Body of pancreas (tissue), 4 donors: ENCODE measurements at regions not wholly inside any gene's neighbourhood (a gene's known extent, or its start where the extent isn't known, plus 50 kb on each side); places are given as distances from the start of the nearest gene placed in this dataset.

ENCODE experiments used
- ATAC-seq: fragments of 150-250 bp; one replicate; pipeline ENCODE4 v1.9.1; 2016
- DNase-seq, 4 donors: peaks; one replicate each; pipeline ENCODE4 v3.0.0-alpha.2; 2019
- H3K27ac ChIP-seq, 4 donors: fragments of 200-600 bp; sonication (generic); 1 replicate in 3 of 4; 2 replicates in 1 of 4; pipeline versions ENCODE4 v1.5.1 to v1.6.1; 2016 to 2019; ENCODE audit warnings: mild to moderate bottlenecking in 1 of 4, mixed read lengths in 1 of 4, moderate library complexity in 1 of 4
- H3K27me3 ChIP-seq, 2 donors: fragments of 200-600 bp; sonication (generic); one replicate each; pipeline ENCODE4 v1.6.0; 2016; ENCODE audit warnings: mild to moderate bottlenecking in 1 of 2
- H3K36me3 ChIP-seq, 2 donors: fragments of 200-600 bp; sonication (generic); replicated peaks in 1 of 2; 2 replicates each; pipeline ENCODE4 v1.5.1; 2016; ENCODE audit warnings: low read depth in 2 of 2; ENCODE audit not compliant: insufficient read depth in 1 of 2
- H3K4me1 ChIP-seq: fragments of 200-600 bp; sonication (generic); one replicate; pipeline ENCODE4 v1.6.0; 2016
- H3K4me3 ChIP-seq, 2 donors: fragments of 200-600 bp; sonication (generic); 1 replicate in 1 of 2; 2 replicates in 1 of 2; pipeline ENCODE4 v1.5.1; 2016 to 2019
- H3K9me3 ChIP-seq, 3 donors: fragments of 200-600 bp; sonication (generic); 1 replicate in 2 of 3; 2 replicates in 1 of 3; pipeline ENCODE4 v1.5.1; 2016
- POLR2A ChIP-seq, 3 donors: fragments of 450-650 bp; IDR thresholded peaks; one replicate each; pipeline ENCODE4 v1.6.1; 2016; ENCODE audit warnings: antibody characterized with exemption in 3 of 3, mild to moderate bottlenecking in 2 of 3
- WGBS, 2 donors: methylation state at CpG; one replicate each; pipeline ENCODE4 v1.1.5; 2017; 5-methylcytosine and 5-hydroxymethylcytosine counted together
- intact Hi-C: fragments of 100-400 bp; cut with DNase I; formaldehyde crosslinking; loops from one replicate; pipeline ENCODE4 v1.15.1; 2023
- TF ChIP-seq, protein P1 (sequence below), 7 experiments: fragments of 450-650 bp in 4 of 7; fragments of 200-600 bp in 3 of 7; sonication (generic) in 3 of 7; IDR thresholded peaks; one replicate each; pipeline ENCODE4 v1.5.1; 2016 to 2019; ENCODE audit warnings: antibody characterized with exemption in 7 of 7

DNA sequence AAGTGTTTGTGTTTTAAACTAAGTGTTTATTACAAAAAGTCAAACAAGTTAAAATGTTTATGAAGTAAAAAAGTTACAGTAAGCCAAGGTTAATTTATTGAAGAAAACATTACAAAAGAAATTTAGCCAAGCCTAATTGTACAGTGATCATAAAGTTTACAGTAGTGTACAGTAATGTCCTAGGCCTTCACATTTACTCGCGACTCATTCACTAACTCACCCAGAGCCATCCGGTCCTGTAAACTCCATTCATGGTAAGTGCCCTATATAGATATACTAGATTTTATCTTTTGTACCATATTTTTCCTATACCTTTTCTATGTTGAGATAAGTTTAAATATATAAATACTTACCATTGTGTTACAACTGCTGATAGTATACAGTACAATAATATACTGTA is 481.8 kb upstream of the TENM4 start:
- Histone ChIP-seq H3K27ac (no peak overlapping the region), H3K4me1 (no peaks in the 10 kb centered on the region), H3K36me3 (no peaks in the 10 kb centered on the region), H3K9me3 (no peaks in the 10 kb centered on the region), H3K27me3 (no peaks in the 10 kb centered on the region), H3K4me3 (no peak overlapping the region)
- intact Hi-C loops, result no loop called here
- ATAC-seq, result no peak
- WGBS, 2 donors, result 87 to 92% methylated on average over 3 of the region's 3 CpGs
- DNase-seq, result no peak
- no peak for TF ChIP-seq POLR2A (IDR thresholded peaks at IDR 0.05)
- TF ChIP-seq, protein P1, sequence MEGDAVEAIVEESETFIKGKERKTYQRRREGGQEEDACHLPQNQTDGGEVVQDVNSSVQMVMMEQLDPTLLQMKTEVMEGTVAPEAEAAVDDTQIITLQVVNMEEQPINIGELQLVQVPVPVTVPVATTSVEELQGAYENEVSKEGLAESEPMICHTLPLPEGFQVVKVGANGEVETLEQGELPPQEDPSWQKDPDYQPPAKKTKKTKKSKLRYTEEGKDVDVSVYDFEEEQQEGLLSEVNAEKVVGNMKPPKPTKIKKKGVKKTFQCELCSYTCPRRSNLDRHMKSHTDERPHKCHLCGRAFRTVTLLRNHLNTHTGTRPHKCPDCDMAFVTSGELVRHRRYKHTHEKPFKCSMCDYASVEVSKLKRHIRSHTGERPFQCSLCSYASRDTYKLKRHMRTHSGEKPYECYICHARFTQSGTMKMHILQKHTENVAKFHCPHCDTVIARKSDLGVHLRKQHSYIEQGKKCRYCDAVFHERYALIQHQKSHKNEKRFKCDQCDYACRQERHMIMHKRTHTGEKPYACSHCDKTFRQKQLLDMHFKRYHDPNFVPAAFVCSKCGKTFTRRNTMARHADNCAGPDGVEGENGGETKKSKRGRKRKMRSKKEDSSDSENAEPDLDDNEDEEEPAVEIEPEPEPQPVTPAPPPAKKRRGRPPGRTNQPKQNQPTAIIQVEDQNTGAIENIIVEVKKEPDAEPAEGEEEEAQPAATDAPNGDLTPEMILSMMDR (IDR thresholded peaks at IDR 0.05), result no peak

DNA sequence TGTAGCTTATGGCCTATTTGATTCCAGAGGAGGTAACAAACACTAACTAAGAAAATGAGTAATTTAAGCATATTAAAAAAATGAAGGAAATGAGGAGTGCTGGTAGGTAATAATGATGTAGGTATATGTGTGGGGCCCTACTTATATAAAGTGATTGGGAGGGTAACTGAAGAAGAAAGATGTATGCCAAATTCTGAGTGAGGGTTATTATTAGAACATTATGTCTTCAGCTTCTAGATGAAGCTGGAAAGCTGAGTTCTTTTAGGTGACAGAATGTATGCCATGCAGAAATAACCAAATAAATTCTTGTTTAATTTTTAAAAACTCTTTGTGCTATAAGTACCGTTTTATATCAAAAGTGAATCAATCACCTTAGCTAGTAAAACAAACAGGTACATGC is 479.6 kb upstream of the TENM4 start:
- Histone ChIP-seq H3K9me3 (no peaks in the 10 kb centered on the region), H3K4me1 (no peaks in the 10 kb centered on the region), H3K4me3 (no peak overlapping the region), H3K36me3 (no peaks in the 10 kb centered on the region), H3K27ac (no peak overlapping the region), H3K27me3 (no peaks in the 10 kb centered on the region)
- ATAC-seq, result no peak
- intact Hi-C loops, result no loop called here
- WGBS, 2 donors, result 59 to 71% methylated on average over 1 of the region's 1 CpG
- no peak for TF ChIP-seq POLR2A (IDR thresholded peaks at IDR 0.05)
- TF ChIP-seq, protein P1 (IDR thresholded peaks at IDR 0.05), result no peak
- no peak for DNase-seq

- Histone ChIP-seq H3K9me3 (no peaks in the 10 kb centered on the region), H3K36me3 (no peaks in the 10 kb centered on the region), H3K4me3 (no peak overlapping the region), H3K27me3 (no peaks in the 10 kb centered on the region), H3K4me1 (no peaks in the 10 kb centered on the region), H3K27ac (no peak overlapping the region)
- no peak for TF ChIP-seq POLR2A (IDR thresholded peaks at IDR 0.05)
- TF ChIP-seq, protein P1 (IDR thresholded peaks at IDR 0.05), result no peak
- intact Hi-C loops, result no loop called here
- DNase-seq, result no peak
- ATAC-seq, result no peak
Measured at GRCh38 chr11:79919350-79919749, 478.5 kb upstream of the TENM4 start.

GRCh38 chr11:79918846-79919245 is 478.0 kb upstream of the TENM4 start:
- intact Hi-C loops, result no loop called here
- DNase-seq, result no peak
- Histone ChIP-seq H3K4me3 (no peak overlapping the region), H3K27me3 (no peaks in the 10 kb centered on the region), H3K9me3 (no peaks in the 10 kb centered on the region), H3K36me3 (no peaks in the 10 kb centered on the region), H3K27ac (no peak overlapping the region), H3K4me1 (no peaks in the 10 kb centered on the region)
- TF ChIP-seq, protein P1 (IDR thresholded peaks at IDR 0.05), result no peak
- no peak for TF ChIP-seq POLR2A (IDR thresholded peaks at IDR 0.05)
- 33 to 59% methylated on average over 1 of the region's 1 CpG for WGBS, 2 donors
- no peak for ATAC-seq

GRCh38 chr11:79906164-79906563 is 465.3 kb upstream of the TENM4 start:
- TF ChIP-seq, protein P1 (IDR thresholded peaks at IDR 0.05), result no peak
- TF ChIP-seq POLR2A (IDR thresholded peaks at IDR 0.05), result no peak
- DNase-seq (peak in 2 of 4 donors; percentile 3 to 10), ATAC-seq (no peak)
- 50 to 53% methylated on average over 8 of the region's 8 CpGs for WGBS, 2 donors
- Histone ChIP-seq H3K36me3 (no peaks in the 10 kb centered on the region), H3K27ac (no peak overlapping the region), H3K4me3 (no peak overlapping the region), H3K4me1 (peaks cover 6% of the 10 kb centered on the region), H3K9me3 (no peaks in the 10 kb centered on the region), H3K27me3 (no peaks in the 10 kb centered on the region)
- intact Hi-C loops, result no loop called here
